HUES64 (cell line): ENCODE measurements at regions not wholly inside any gene's neighbourhood (a gene's known extent, or its start where the extent isn't known, plus 50 kb on each side); places are given as distances from the start of the nearest gene placed in this dataset.

Experiments
- H3K27ac ChIP-seq: 2 replicates; pipeline ENCODE4 v1.7.0; 2013; ENCODE audit warnings: low read depth, low read length, inconsistent platforms
- H3K27me3 ChIP-seq: 2 replicates; pipeline ENCODE4 v1.6.1; 2013; ENCODE audit warnings: mild to moderate bottlenecking, low read length; ENCODE audit not compliant: insufficient read depth
- H3K36me3 ChIP-seq: 2 replicates; pipeline ENCODE4 v1.6.1; 2013; ENCODE audit warnings: mild to moderate bottlenecking, low read length; ENCODE audit not compliant: insufficient read depth
- H3K4me1 ChIP-seq: 2 replicates; pipeline ENCODE4 v1.6.1; 2013; ENCODE audit warnings: mild to moderate bottlenecking, low read length, moderate library complexity; ENCODE audit not compliant: insufficient read depth
- H3K4me3 ChIP-seq: 2 replicates; pipeline ENCODE4 v1.5.1; 2013; ENCODE audit warnings: mild to moderate bottlenecking, low read length, moderate library complexity
- H3K9ac ChIP-seq: 2 replicates; pipeline ENCODE4 v1.6.1; 2013; ENCODE audit warnings: mild to moderate bottlenecking, low read depth, low read length
- H3K9me3 ChIP-seq: 2 replicates; pipeline ENCODE4 v1.6.1; 2013; ENCODE audit warnings: low read depth, low read length; ENCODE audit not compliant: insufficient read depth
- WGBS: fragments of 150-250, 120-280 bp; methylation state at CpG from one replicate; pipeline ENCODE4 v1.1.7; 2013; ENCODE audit warnings: missing lambda C conversion rate; 5-methylcytosine and 5-hydroxymethylcytosine counted together

DNA sequence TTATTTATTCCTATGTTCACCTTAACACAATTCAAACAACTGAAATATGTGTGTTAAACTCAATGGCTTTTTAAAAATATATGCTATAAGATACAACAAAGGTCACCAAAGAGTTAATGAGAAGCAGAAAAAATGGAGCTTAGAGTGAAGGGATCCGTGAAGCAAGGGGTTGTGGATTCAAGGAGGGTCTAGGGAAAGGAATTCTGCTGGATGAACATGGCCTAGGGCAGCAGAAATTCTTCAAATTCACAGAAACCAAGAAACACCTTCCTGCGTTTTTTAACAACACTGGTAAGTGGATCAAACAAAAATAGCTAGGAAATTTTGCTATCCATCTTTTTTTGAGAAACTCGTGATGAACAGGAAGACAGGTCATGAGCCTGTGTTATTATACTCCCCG lies 59.3 kb upstream of the PLSCR5 start:
- Histone ChIP-seq H3K27me3 (no peaks in the 10 kb centered on the region), H3K27ac (no peak overlapping the region), H3K9me3 (no peaks in the 10 kb centered on the region), H3K36me3 (no peaks in the 10 kb centered on the region), H3K4me1 (0 out of 2 replicates have a peak, but pooled peaks cover 4% of the 10 kb centered on the region), H3K9ac (no peak overlapping the region), H3K4me3 (no peak overlapping the region)
- 71% methylated on average over 3 of the region's 4 CpGs for WGBS

GRCh38 chr3:146658841-146659240 lies 53.7 kb upstream of the PLSCR5 start:
- Histone ChIP-seq H3K27ac (no peak overlapping the region), H3K36me3 (no peaks in the 10 kb centered on the region), H3K4me1 (peaks cover 14% of the 10 kb centered on the region; the same call in 1 of the 2 replicates), H3K9ac (no peak overlapping the region), H3K9me3 (no peaks in the 10 kb centered on the region), H3K27me3 (no peaks in the 10 kb centered on the region), H3K4me3 (no peak overlapping the region)
- WGBS: 93% methylated on average over 2 of the region's 2 CpGs

DNA sequence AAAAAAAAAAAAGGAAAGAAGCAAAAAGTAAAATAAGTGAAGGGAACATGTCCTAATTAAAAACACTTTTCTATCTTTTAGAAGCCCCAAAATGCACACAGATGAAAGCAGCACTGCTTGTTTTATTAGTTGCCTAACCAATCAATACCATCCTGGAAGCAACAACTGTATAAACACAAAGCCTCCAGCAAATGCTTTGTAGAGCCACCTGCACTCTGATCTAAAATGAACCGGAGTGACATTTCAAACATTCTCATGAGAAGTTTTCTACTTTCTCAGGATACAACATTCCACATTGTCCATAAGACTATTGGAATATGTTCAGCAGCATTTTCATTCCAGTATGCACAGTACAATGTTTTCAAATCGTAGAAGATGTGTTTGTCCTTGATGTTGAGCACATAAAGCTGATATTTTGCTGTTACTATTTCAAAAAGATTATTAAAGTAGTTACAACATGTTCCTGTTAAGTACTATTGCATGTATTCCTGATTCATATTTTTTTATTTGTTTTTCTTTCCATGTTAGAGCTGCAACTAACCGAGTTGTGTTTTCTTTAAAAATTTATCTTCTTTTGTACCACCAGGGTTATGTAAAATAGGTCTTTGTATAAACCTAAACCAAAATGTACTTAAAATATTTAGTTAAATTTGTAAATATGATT lies 50.3 kb upstream of the PLSCR5 start:
- 87% methylated on average over 2 of the region's 3 CpGs for WGBS
- H3K36me3 ChIP-seq: no peaks in the 10 kb centered on the region

More for the DNA sequence above, 50.3 kb upstream of the PLSCR5 start:
- Histone ChIP-seq H3K4me3 (no peak overlapping the region), H3K4me1 (peaks cover 23% of the 10 kb centered on the region; the same call in 1 of the 2 replicates), H3K9me3 (no peaks in the 10 kb centered on the region), H3K27ac (no peak overlapping the region), H3K27me3 (no peaks in the 10 kb centered on the region), H3K9ac (no peak overlapping the region)
